ENCODE measurements at regions not wholly inside any gene's neighbourhood (a gene's known extent, or its start where the extent isn't known, plus 50 kb on each side); places are given as distances from the start of the nearest gene placed in this dataset.

DNA sequence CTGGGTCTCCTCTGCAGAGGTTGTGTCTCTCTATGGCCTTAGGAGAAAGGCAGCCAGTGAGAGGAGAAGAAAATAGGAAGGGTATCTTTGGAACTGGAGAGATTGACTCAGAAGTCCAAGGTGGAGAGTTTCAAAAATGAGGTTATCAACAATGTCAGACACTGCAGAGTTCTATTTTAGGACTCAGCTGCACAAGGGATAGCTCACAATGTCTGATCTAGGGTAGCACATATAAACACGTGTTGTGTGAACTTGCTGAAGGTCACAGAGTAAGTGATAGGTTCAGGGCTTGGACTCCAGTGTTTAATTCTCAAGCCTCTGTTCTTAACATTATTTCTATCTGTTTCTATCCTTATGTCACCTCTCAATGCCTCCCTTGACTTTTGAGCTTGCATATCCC is 305.0 kb upstream of the LARGE1 start:
- DNase-seq, result no peak
- TF ChIP-seq POLR2A (IDR thresholded peaks at IDR 0.05), result no peak
- TF ChIP-seq CTCF (IDR thresholded peaks at IDR 0.05), result no peak
- WGBS, 2 donors, result 39 to 59% methylated on average over 1 of the region's 1 CpG
- Histone ChIP-seq H3K27ac (no peak overlapping the region), H3K36me3 (no peaks in the 10 kb centered on the region), H3K4me3 (replicated peaks in 1 of 3) (no peak overlapping the region), H3K9me3 (no peaks in the 10 kb centered on the region), H3K27me3 (no peaks in the 10 kb centered on the region), H3K4me1 (no peaks in the 10 kb centered on the region)
- intact Hi-C loops (cut with DNase I), result no loop called here

GRCh38 chr22:34236527-34236926 is 316.3 kb upstream of the LARGE1 start:
- H3K9me3 ChIP-seq, result no peaks in the 10 kb centered on the region
- DNase-seq, result no peak
- intact Hi-C loops (cut with DNase I), result no loop called here

GRCh38 chr22:34239421-34239820 is 319.1 kb upstream of the LARGE1 start:
- H3K4me1 ChIP-seq, result no peaks in the 10 kb centered on the region
- no peaks in the 10 kb centered on the region for H3K36me3 ChIP-seq
- no peak overlapping the region for H3K27ac ChIP-seq
- H3K27me3 ChIP-seq, result no peaks in the 10 kb centered on the region
- WGBS, 2 donors, result 79 to 81% methylated on average over 3 of the region's 3 CpGs
- H3K4me3 ChIP-seq (replicated peaks in 1 of 3), result no peak overlapping the region
- H3K9me3 ChIP-seq, result no peaks in the 10 kb centered on the region
- intact Hi-C loops (cut with DNase I), result no loop called here
- no peak for DNase-seq
- TF ChIP-seq POLR2A (IDR thresholded peaks at IDR 0.05) (no peak), CTCF (IDR thresholded peaks at IDR 0.05) (no peak)

More at GRCh38 chr22:34236527-34236926, 316.3 kb upstream of the LARGE1 start:
- no peaks in the 10 kb centered on the region for H3K36me3 ChIP-seq
- no peak for TF ChIP-seq POLR2A (IDR thresholded peaks at IDR 0.05)
- no peak for TF ChIP-seq CTCF (IDR thresholded peaks at IDR 0.05)
- no peaks in the 10 kb centered on the region for H3K4me1 ChIP-seq
- H3K4me3 ChIP-seq (replicated peaks in 1 of 3), result no peak overlapping the region
- 68 to 80% methylated on average over 3 of the region's 3 CpGs for WGBS, 2 donors
- no peaks in the 10 kb centered on the region for H3K27me3 ChIP-seq
- no peak overlapping the region for H3K27ac ChIP-seq

DNA sequence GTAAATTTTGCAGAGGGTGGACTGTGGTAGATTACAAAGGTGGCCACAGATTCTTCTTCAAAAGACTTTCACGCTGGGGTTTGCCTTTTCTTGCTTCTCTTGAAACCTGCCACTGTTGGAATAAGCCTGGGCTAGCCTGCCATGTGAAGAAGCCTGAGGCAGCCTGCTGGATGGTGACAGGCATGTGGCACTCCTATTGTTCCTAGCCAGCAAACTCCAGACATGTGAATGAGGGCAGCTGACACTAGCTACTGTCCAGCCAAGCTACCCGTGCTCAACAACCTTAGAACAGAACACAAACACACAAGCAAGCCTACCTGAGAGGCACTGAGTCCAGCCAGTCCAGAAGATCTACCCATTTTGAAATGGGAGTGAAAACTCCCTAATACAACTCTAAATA is 322.7 kb upstream of the LARGE1 start:
- Histone ChIP-seq H3K27ac (no peak overlapping the region), H3K4me1 (no peaks in the 10 kb centered on the region), H3K27me3 (no peaks in the 10 kb centered on the region), H3K9me3 (no peaks in the 10 kb centered on the region), H3K4me3 (replicated peaks in 1 of 3) (no peak overlapping the region), H3K36me3 (no peaks in the 10 kb centered on the region)
- intact Hi-C loops (cut with DNase I), result no loop called here
- no peak for DNase-seq
- TF ChIP-seq CTCF (IDR thresholded peaks at IDR 0.05) (no peak), POLR2A (IDR thresholded peaks at IDR 0.05) (no peak)
- WGBS, 2 donors, result 53 to 64% methylated on average over 2 of the region's 2 CpGs

GRCh38 chr22:34255042-34255441 is 334.8 kb upstream of the LARGE1 start:
- H3K9me3 ChIP-seq, result no peaks in the 10 kb centered on the region
- no peaks in the 10 kb centered on the region for H3K4me1 ChIP-seq
- H3K27me3 ChIP-seq, result no peaks in the 10 kb centered on the region
- DNase-seq, result no peak
- H3K36me3 ChIP-seq, result no peaks in the 10 kb centered on the region
- WGBS, 2 donors, result 83 to 89% methylated on average over 1 of the region's 1 CpG
- no peak overlapping the region for H3K27ac ChIP-seq
- intact Hi-C loops (cut with DNase I), result no loop called here
- no peak for TF ChIP-seq CTCF (IDR thresholded peaks at IDR 0.05)
- no peak for TF ChIP-seq POLR2A (IDR thresholded peaks at IDR 0.05)
- H3K4me3 ChIP-seq (replicated peaks in 1 of 3), result no peak overlapping the region

Measured in thyroid gland (tissue), 4 donors.